ENCODE measurements at regions not wholly inside any gene's neighbourhood (a gene's known extent, or its start where the extent isn't known, plus 50 kb on each side); places are given as distances from the start of the nearest gene placed in this dataset.

- ChIA-PET POLR2A (no interaction called here), CTCF (no interaction called here)
Observed at GRCh38 chr4:37138789-37139188, 105.8 kb upstream of the NWD2 start.

- POLR2A ChIA-PET, result no interaction called here
Observed at GRCh38 chr4:37139987-37140386, 104.6 kb upstream of the NWD2 start.

GRCh38 chr4:37146260-37146659, 98.3 kb upstream of the NWD2 start:
- CTCF ChIA-PET, result no interaction called here
- POLR2A ChIA-PET, result no interaction called here

More at GRCh38 chr4:37139987-37140386, 104.6 kb upstream of the NWD2 start:
- CTCF ChIA-PET, result no interaction called here

- POLR2A ChIA-PET, result no interaction called here
- CTCF ChIA-PET, result no interaction called here
Observed at GRCh38 chr4:37157476-37158167, 86.9 kb upstream of the NWD2 start.

- ChIA-PET POLR2A (no interaction called here), CTCF (no interaction called here)
Observed at GRCh38 chr4:37160653-37161052, 83.9 kb upstream of the NWD2 start.

- ChIA-PET POLR2A (no interaction called here), CTCF (no interaction called here)
Observed at GRCh38 chr4:37165844-37166243, 78.7 kb upstream of the NWD2 start.

- ChIA-PET POLR2A (no interaction called here), CTCF (no interaction called here)
Observed at GRCh38 chr4:37169956-37170355, 74.6 kb upstream of the NWD2 start.

GRCh38 chr4:37188100-37188499, 56.4 kb upstream of the NWD2 start:
- ChIA-PET POLR2A (no interaction called here), CTCF (no interaction called here)
